ENCODE measurements at regions not wholly inside any gene's neighbourhood (a gene's known extent, or its start where the extent isn't known, plus 50 kb on each side); places are given as distances from the start of the nearest gene placed in this dataset.

DNA sequence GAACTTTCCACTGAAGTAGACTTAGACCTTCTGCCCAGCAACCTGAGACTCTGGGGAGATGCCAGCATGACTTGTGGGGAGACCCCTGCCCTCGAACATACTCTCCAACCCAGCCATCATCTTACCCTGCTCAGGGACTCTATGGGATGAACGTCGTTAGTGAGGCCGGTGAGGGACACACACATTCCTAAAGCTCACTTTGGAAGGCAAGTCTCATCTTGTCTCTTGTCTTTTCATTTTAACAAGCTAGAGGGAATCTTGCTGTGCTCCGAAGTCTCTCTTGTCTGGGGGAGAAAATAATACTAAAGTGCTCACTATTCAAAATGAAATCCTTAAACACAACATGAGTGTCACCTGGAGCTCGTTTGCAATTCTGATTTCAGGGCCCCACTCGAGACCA is 239.5 kb upstream of the HES1 start:
- TF ChIP-seq, protein P1, sequence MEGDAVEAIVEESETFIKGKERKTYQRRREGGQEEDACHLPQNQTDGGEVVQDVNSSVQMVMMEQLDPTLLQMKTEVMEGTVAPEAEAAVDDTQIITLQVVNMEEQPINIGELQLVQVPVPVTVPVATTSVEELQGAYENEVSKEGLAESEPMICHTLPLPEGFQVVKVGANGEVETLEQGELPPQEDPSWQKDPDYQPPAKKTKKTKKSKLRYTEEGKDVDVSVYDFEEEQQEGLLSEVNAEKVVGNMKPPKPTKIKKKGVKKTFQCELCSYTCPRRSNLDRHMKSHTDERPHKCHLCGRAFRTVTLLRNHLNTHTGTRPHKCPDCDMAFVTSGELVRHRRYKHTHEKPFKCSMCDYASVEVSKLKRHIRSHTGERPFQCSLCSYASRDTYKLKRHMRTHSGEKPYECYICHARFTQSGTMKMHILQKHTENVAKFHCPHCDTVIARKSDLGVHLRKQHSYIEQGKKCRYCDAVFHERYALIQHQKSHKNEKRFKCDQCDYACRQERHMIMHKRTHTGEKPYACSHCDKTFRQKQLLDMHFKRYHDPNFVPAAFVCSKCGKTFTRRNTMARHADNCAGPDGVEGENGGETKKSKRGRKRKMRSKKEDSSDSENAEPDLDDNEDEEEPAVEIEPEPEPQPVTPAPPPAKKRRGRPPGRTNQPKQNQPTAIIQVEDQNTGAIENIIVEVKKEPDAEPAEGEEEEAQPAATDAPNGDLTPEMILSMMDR (IDR thresholded peaks at IDR 0.05; ENCODE audit: borderline replicate concordance, extremely low read depth, low read length, poor library complexity, severe bottlenecking): no peak
- TF ChIP-seq EZH2 (IDR thresholded peaks at IDR 0.05; ENCODE audit: borderline replicate concordance, low read depth, low read length, severe bottlenecking): no peak
- DNase-seq: no peak
- Histone ChIP-seq H2AFZ (ENCODE audit: low read depth, low read length) (no peak overlapping the region), H4K20me1 (ENCODE audit: insufficient read depth, low read length) (no peaks in the 10 kb centered on the region), H3K36me3 (ENCODE audit: insufficient read depth, low read length) (no peaks in the 10 kb centered on the region), H3K4me2 (ENCODE audit: insufficient read depth, low read length) (no peak overlapping the region), H3K27ac (ENCODE audit: low read length) (no peak overlapping the region), H3K9ac (ENCODE audit: low read depth, low read length) (no peak overlapping the region), H3K27me3 (ENCODE audit: insufficient read depth, low read length, poor library complexity) (peaks cover 3% of the 10 kb centered on the region), H3K4me1 (ENCODE audit: insufficient read depth, low read length) (no peaks in the 10 kb centered on the region), H3K4me3 (ENCODE audit: low read depth in 1 of 2, low read length in 2 of 2) (no peak overlapping the region), H3K79me2 (ENCODE audit: insufficient read depth, low read length) (no peaks in the 10 kb centered on the region), H3K9me3 (ENCODE audit: insufficient read depth, low read length, severe bottlenecking) (no peaks in the 10 kb centered on the region)
- ATAC-seq (ENCODE audit: insufficient read depth, low read depth): no peak

DNA sequence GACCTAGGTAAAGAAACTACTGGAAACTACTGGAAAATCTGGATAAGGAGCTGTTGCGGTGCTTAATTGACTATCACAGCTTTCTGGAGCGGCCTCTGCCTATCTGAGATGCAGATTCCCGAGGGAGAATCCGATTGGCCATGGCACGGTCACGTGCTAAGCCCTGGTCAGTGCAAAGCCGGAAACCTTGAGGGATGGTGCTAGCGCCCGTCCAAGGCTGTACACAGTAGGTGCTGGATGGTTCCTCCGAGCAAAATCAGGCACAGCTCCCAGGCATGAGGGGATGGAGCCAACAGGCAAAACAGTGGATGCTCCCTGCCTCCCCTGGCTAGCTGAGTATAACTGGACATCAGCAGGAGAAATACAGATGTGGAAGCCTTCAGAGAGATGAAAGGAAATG is 238.7 kb upstream of the HES1 start:
- H3K79me2 ChIP-seq (ENCODE audit: insufficient read depth, low read length): no peaks in the 10 kb centered on the region
- ATAC-seq (ENCODE audit: insufficient read depth, low read depth) (no peak), DNase-seq (no peak)
- TF ChIP-seq, protein P1 (IDR thresholded peaks at IDR 0.05; ENCODE audit: borderline replicate concordance, extremely low read depth, low read length, poor library complexity, severe bottlenecking): no peak
- no peak for TF ChIP-seq EZH2 (IDR thresholded peaks at IDR 0.05; ENCODE audit: borderline replicate concordance, low read depth, low read length, severe bottlenecking)
- H2AFZ ChIP-seq (ENCODE audit: low read depth, low read length): no peak overlapping the region
- H3K9ac ChIP-seq (ENCODE audit: low read depth, low read length): no peak overlapping the region
- H3K4me1 ChIP-seq (ENCODE audit: insufficient read depth, low read length): no peaks in the 10 kb centered on the region
- H4K20me1 ChIP-seq (ENCODE audit: insufficient read depth, low read length): no peaks in the 10 kb centered on the region
- no peaks in the 10 kb centered on the region for H3K9me3 ChIP-seq (ENCODE audit: insufficient read depth, low read length, severe bottlenecking)
- H3K4me2 ChIP-seq (ENCODE audit: insufficient read depth, low read length): no peak overlapping the region
- peaks cover 6% of the 10 kb centered on the region for H3K27me3 ChIP-seq (ENCODE audit: insufficient read depth, low read length, poor library complexity)
- H3K27ac ChIP-seq (ENCODE audit: low read length): no peak overlapping the region
- no peaks in the 10 kb centered on the region for H3K36me3 ChIP-seq (ENCODE audit: insufficient read depth, low read length)
- no peak overlapping the region for H3K4me3 ChIP-seq (ENCODE audit: low read depth in 1 of 2, low read length in 2 of 2)

DNA sequence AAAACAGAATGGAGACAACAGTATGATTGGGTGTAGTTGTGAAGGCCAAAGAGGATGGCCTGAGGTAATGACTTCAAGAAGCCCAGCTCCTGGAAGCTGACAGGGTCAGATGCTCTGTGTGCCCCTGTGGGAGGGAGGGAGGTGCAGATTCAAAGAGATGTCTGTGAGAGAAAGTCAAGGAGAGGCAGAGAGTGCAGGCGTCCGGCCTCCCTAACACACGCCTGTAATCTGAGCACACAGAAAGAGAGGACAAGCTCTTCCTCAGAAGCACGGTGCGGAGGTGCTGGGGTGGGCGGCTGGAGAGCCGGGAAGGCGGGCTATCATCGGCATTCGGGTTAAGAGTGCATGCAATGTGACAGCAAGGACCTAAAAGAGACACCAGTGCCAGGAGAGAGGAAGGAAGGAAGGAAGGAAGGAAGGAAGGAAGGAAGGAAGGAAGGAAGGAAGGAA is 238.2 kb upstream of the HES1 start:
- ATAC-seq (ENCODE audit: insufficient read depth, low read depth) (no peak), DNase-seq (no peak)
- H3K4me2 ChIP-seq (ENCODE audit: insufficient read depth, low read length): no peak overlapping the region

More for the DNA sequence above, 238.2 kb upstream of the HES1 start:
- Histone ChIP-seq H3K9ac (ENCODE audit: low read depth, low read length) (no peak overlapping the region), H3K4me1 (ENCODE audit: insufficient read depth, low read length) (no peaks in the 10 kb centered on the region), H2AFZ (ENCODE audit: low read depth, low read length) (no peak overlapping the region), H3K27ac (ENCODE audit: low read length) (no peak overlapping the region), H3K9me3 (ENCODE audit: insufficient read depth, low read length, severe bottlenecking) (no peaks in the 10 kb centered on the region), H3K4me3 (ENCODE audit: low read depth in 1 of 2, low read length in 2 of 2) (no peak overlapping the region), H3K36me3 (ENCODE audit: insufficient read depth, low read length) (no peaks in the 10 kb centered on the region), H4K20me1 (ENCODE audit: insufficient read depth, low read length) (no peaks in the 10 kb centered on the region), H3K27me3 (ENCODE audit: insufficient read depth, low read length, poor library complexity) (peaks cover 8% of the 10 kb centered on the region), H3K79me2 (ENCODE audit: insufficient read depth, low read length) (no peaks in the 10 kb centered on the region)
- TF ChIP-seq EZH2 (IDR thresholded peaks at IDR 0.05; ENCODE audit: borderline replicate concordance, low read depth, low read length, severe bottlenecking): no peak
- TF ChIP-seq, protein P1 (IDR thresholded peaks at IDR 0.05; ENCODE audit: borderline replicate concordance, extremely low read depth, low read length, poor library complexity, severe bottlenecking): no peak
